HEK293 (cell line): ENCODE measurements at regions not wholly inside any gene's neighbourhood (a gene's known extent, or its start where the extent isn't known, plus 50 kb on each side); places are given as distances from the start of the nearest gene placed in this dataset.

ENCODE experiments used
- CTCF ChIA-PET: fragments of 350-600 bp; formaldehyde crosslinking; extraction: SDS; loops from one replicate; lab custom pipeline; 2021; ENCODE audit warnings: antibody characterized with exemption; lab: Yijun Ruan, JAX
- POLR2A ChIA-PET: fragments of 300-600 bp; formaldehyde crosslinking; extraction: SDS; loops from one replicate; lab custom pipeline; 2020; ENCODE audit warnings: antibody characterized with exemption, inconsistent platforms; lab: Yijun Ruan, JAX
- H3K27ac ChIP-seq: fragments of 200-500 bp; sonication (Bioruptor generic); 2 replicates; pipeline ENCODE4 v1.5.1; 2014; ENCODE audit warnings: low read depth, low read length, control low read depth, inconsistent platforms; ENCODE audit errors: extremely low read depth
- H3K36me3 ChIP-seq, 2 experiments: fragments of 200-500 bp in 1 of 2; sonication (Bioruptor generic) in 1 of 2; 1 replicate in 1 of 2; 2 replicates in 1 of 2; pipeline ENCODE4 v1.5.1; 2014 to 2017; ENCODE audit warnings: inconsistent platforms in 2 of 2, low read length in 2 of 2; ENCODE audit not compliant: control insufficient read depth in 2 of 2, insufficient read depth in 1 of 2
- H3K4me1 ChIP-seq: fragments of 200-500 bp; sonication (Bioruptor generic); 2 replicates; pipeline ENCODE4 v1.5.1; 2014; ENCODE audit warnings: mild to moderate bottlenecking, low read length, inconsistent platforms; ENCODE audit not compliant: control insufficient read depth, insufficient read depth
- H3K4me3 ChIP-seq: 2 replicates; pipeline ENCODE4 v1.5.1; 2011; ENCODE audit warnings: low read depth, mild to moderate bottlenecking, control low read depth, low read length, moderate library complexity
- H3K9me3 ChIP-seq: fragments of 200-500 bp; sonication (Bioruptor generic); 2 replicates; pipeline ENCODE4 v1.5.1; 2014; ENCODE audit warnings: low read depth, low read length, inconsistent platforms; ENCODE audit not compliant: control insufficient read depth, insufficient read depth
- EGR2 ChIP-seq: fragments of 450-650 bp; formaldehyde crosslinking; IDR thresholded peaks from 2 replicates; pipeline ENCODE4 v1.5.1; 2016; ENCODE audit warnings: low read depth, missing biosample characterization, missing genetic modification characterization
- IKZF3 ChIP-seq: fragments of 450-650 bp; IDR thresholded peaks from 2 replicates; pipeline ENCODE4 v1.5.0; 2018; ENCODE audit warnings: missing biosample characterization, mild to moderate bottlenecking, missing genetic modification characterization, moderate library complexity
- MEIS1 ChIP-seq: sonication (generic); formaldehyde crosslinking; IDR thresholded peaks from 2 replicates; pipeline ENCODE4 v1.8.1; 2022; ENCODE audit warnings: missing genetic modification reagents, mild to moderate bottlenecking, borderline replicate concordance
- OVOL3 ChIP-seq: fragments of 450-650 bp; formaldehyde crosslinking; IDR thresholded peaks from 2 replicates; pipeline ENCODE4 v1.5.1; 2016; ENCODE audit warnings: missing biosample characterization, missing genetic modification characterization
- SCRT1 ChIP-seq: fragments of 450-650 bp; formaldehyde crosslinking; IDR thresholded peaks from 2 replicates; pipeline ENCODE4 v1.5.1; 2016; ENCODE audit warnings: missing biosample characterization, missing genetic modification characterization, borderline replicate concordance
- SETDB1 ChIP-seq: IDR thresholded peaks from one replicate; pipeline ENCODE4 v1.6.1; 2017; ENCODE audit warnings: mild to moderate bottlenecking, low read length, moderate library complexity, mixed read lengths; ENCODE audit not compliant: insufficient read length
- TCF7L2 ChIP-seq: IDR thresholded peaks from 2 replicates; pipeline ENCODE4 v1.6.1; 2011; ENCODE audit warnings: low read depth, mild to moderate bottlenecking, inconsistent platforms, low read length, moderate library complexity, borderline replicate concordance
- ZBTB1 ChIP-seq: fragments of 450-650 bp; formaldehyde crosslinking; IDR thresholded peaks from 2 replicates; pipeline ENCODE4 v1.5.1; 2016; ENCODE audit warnings: missing biosample characterization, missing genetic modification characterization
- ZBTB48 ChIP-seq: fragments of 450-650 bp; formaldehyde crosslinking; IDR thresholded peaks from 2 replicates; pipeline ENCODE4 v1.5.1; 2016; ENCODE audit warnings: missing biosample characterization, missing genetic modification characterization
- ZBTB7A ChIP-seq: fragments of 450-650 bp; formaldehyde crosslinking; IDR thresholded peaks from 2 replicates; pipeline ENCODE4 v1.5.1; 2016; ENCODE audit warnings: low read depth, missing biosample characterization, missing genetic modification characterization
- ZFHX2 ChIP-seq: fragments of 450-650 bp; formaldehyde crosslinking; conservative IDR thresholded peaks from 2 replicates; pipeline ENCODE4 v1.5.1; 2016; ENCODE audit warnings: missing biosample characterization, missing genetic modification characterization
- ZNF184 ChIP-seq: fragments of 450-650 bp; IDR thresholded peaks from 2 replicates; pipeline ENCODE4 v1.5.1; 2018; ENCODE audit warnings: missing biosample characterization, mild to moderate bottlenecking, missing genetic modification characterization
- ZNF2 ChIP-seq: fragments of 450-650 bp; formaldehyde crosslinking; IDR thresholded peaks from 2 replicates; pipeline ENCODE4 v1.5.1; 2016; ENCODE audit warnings: missing biosample characterization, missing genetic modification characterization
- ZNF311 ChIP-seq: fragments of 450-650 bp; formaldehyde crosslinking; IDR thresholded peaks from 2 replicates; pipeline ENCODE4 v1.5.1; 2017; ENCODE audit warnings: missing biosample characterization, missing genetic modification characterization, borderline replicate concordance
- ZNF350 ChIP-seq: fragments of 450-650 bp; formaldehyde crosslinking; IDR thresholded peaks from 2 replicates; pipeline ENCODE4 v1.5.0; 2017; ENCODE audit warnings: missing biosample characterization, mild to moderate bottlenecking, missing genetic modification characterization
- ZNF529 ChIP-seq: fragments of 450-650 bp; formaldehyde crosslinking; IDR thresholded peaks from 2 replicates; pipeline ENCODE4 v1.5.1; 2017; ENCODE audit warnings: missing genetic modification characterization, missing biosample characterization; ENCODE audit not compliant: insufficient replicate concordance
- ZNF548 ChIP-seq: fragments of 450-650 bp; formaldehyde crosslinking; IDR thresholded peaks from 2 replicates; pipeline ENCODE4 v1.5.1; 2016; ENCODE audit warnings: missing biosample characterization, missing genetic modification characterization
- ZNF560 ChIP-seq: fragments of 450-650 bp; formaldehyde crosslinking; IDR thresholded peaks from 2 replicates; pipeline ENCODE4 v1.5.1; 2017; ENCODE audit warnings: missing biosample characterization, missing genetic modification characterization, borderline replicate concordance
- ZNF610 ChIP-seq: fragments of 450-650 bp; formaldehyde crosslinking; IDR thresholded peaks from 2 replicates; pipeline ENCODE4 v1.5.1; 2016; ENCODE audit warnings: missing biosample characterization, missing genetic modification characterization, borderline replicate concordance
- ZNF624 ChIP-seq: fragments of 450-650 bp; formaldehyde crosslinking; IDR thresholded peaks from 2 replicates; pipeline ENCODE4 v1.5.1; 2017; ENCODE audit warnings: missing biosample characterization, missing genetic modification characterization
- ZNF664 ChIP-seq: fragments of 450-650 bp; formaldehyde crosslinking; IDR thresholded peaks from 2 replicates; pipeline ENCODE4 v1.5.1; 2016; ENCODE audit warnings: missing biosample characterization, missing genetic modification characterization
- ZNF792 ChIP-seq: fragments of 450-650 bp; formaldehyde crosslinking; IDR thresholded peaks from 2 replicates; pipeline ENCODE4 v1.5.1; 2016; ENCODE audit warnings: missing biosample characterization, missing genetic modification characterization
- ZNF837 ChIP-seq: fragments of 450-650 bp; formaldehyde crosslinking; IDR thresholded peaks from 2 replicates; pipeline ENCODE4 v1.5.1; 2016; ENCODE audit warnings: missing biosample characterization, missing genetic modification characterization
- TF ChIP-seq, protein P1 (sequence below): sonication (generic); formaldehyde crosslinking; IDR thresholded peaks from 2 replicates; pipeline ENCODE4 v1.8.1; 2022; ENCODE audit warnings: mild to moderate bottlenecking, moderate library complexity, missing genetic modification reagents
- TF ChIP-seq, protein P2 (sequence below): fragments of 450-650 bp; formaldehyde crosslinking; IDR thresholded peaks from 2 replicates; pipeline ENCODE4 v1.5.1; 2016; ENCODE audit warnings: missing biosample characterization, missing genetic modification characterization
- TF ChIP-seq, protein P3 (sequence below): fragments of 450-650 bp; formaldehyde crosslinking; IDR thresholded peaks from 2 replicates; pipeline ENCODE4 v1.5.1; 2016; ENCODE audit warnings: missing biosample characterization, missing genetic modification characterization, borderline replicate concordance

DNA sequence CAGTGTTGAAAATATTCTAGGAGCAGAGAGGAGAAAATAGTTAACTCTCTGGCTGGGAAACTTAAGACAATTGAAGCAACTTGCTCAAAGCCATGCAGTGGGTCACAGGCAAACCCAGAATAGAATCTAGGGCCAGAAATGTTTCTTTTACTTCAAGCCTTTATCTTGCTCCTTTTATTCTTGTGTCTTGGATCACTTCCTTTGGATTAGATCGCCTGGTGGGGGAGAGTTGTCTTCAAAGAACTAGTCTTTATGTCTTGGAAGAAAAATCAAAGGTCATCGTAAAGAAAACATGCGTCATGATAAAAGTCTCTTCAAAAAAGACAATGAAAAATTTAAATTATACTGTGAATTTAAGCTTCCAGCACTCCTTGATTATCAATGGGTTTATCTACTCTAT lies 493.6 kb upstream of the USP24 start:
- Histone ChIP-seq H3K4me1 (no peaks in the 10 kb centered on the region; the same call in 1 of the 2 replicates), H3K4me3 (no peak overlapping the region), H3K27ac (no peak overlapping the region), H3K36me3 (no peaks in the 10 kb centered on the region), H3K9me3 (no peaks in the 10 kb centered on the region)
- TF ChIP-seq TCF7L2, result peak; percentile 69; the same call in 1 of the 2 replicates
- no peak for TF ChIP-seq MEIS1 (CRISPR knock-in tag)
- POLR2A ChIA-PET, result no interaction called here
- CTCF ChIA-PET, result interaction anchor here (1.3 to 1.4 kb wide), 2 partner anchors 10 to 333 kb away, joined by 3 to 6 read pairs; no protein-coding TSS in a partner anchor

DNA sequence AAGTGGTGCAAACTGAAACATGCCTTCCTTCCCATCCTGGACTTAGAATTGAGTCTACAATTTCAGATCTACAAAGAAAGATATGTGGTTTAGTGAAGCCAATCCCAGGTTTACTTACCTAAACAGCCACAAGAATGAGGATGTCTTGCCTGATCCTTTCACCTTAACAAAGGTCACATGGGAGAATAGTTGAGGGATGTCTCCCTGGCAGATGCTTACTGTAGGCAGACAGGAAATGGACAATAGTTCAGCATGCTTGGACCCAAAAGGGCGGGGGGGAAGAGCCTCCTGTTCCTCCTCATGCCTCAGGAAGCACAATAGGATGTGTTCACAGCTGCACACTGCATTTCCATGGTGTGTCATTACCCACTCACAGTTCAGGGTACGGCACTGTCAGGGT lies 492.7 kb upstream of the USP24 start:
- Histone ChIP-seq H3K9me3 (no peaks in the 10 kb centered on the region), H3K4me3 (no peak overlapping the region), H3K27ac (no peak overlapping the region), H3K4me1 (no peaks in the 10 kb centered on the region; the same call in 1 of the 2 replicates), H3K36me3 (no peaks in the 10 kb centered on the region)
- ChIA-PET CTCF (no interaction called here), POLR2A (no interaction called here)
- TF ChIP-seq ZNF350 (no peak), IKZF3 (tag by site-specific recombination) (no peak), SCRT1 (tag by site-specific recombination) (no peak), ZNF311 (tag by site-specific recombination) (no peak), ZBTB1 (tag by site-specific recombination) (no peak), ZNF837 (tag by site-specific recombination) (no peak), ZNF548 (no peak), ZFHX2 (tag by site-specific recombination) (no peak), ZNF792 (tag by site-specific recombination) (no peak), ZNF664 (tag by site-specific recombination) (no peak), ZBTB7A (tag by site-specific recombination) (no peak), ZNF560 (tag by site-specific recombination) (no peak), ZNF529 (tag by site-specific recombination) (no peak), ZNF610 (tag by site-specific recombination) (no peak), EGR2 (tag by site-specific recombination) (no peak)
- TF ChIP-seq, protein P1, sequence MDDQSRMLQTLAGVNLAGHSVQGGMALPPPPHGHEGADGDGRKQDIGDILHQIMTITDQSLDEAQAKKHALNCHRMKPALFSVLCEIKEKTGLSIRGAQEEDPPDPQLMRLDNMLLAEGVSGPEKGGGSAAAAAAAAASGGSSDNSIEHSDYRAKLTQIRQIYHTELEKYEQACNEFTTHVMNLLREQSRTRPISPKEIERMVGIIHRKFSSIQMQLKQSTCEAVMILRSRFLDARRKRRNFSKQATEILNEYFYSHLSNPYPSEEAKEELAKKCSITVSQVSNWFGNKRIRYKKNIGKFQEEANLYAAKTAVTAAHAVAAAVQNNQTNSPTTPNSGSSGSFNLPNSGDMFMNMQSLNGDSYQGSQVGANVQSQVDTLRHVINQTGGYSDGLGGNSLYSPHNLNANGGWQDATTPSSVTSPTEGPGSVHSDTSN (CRISPR knock-in tag), result no peak

DNA sequence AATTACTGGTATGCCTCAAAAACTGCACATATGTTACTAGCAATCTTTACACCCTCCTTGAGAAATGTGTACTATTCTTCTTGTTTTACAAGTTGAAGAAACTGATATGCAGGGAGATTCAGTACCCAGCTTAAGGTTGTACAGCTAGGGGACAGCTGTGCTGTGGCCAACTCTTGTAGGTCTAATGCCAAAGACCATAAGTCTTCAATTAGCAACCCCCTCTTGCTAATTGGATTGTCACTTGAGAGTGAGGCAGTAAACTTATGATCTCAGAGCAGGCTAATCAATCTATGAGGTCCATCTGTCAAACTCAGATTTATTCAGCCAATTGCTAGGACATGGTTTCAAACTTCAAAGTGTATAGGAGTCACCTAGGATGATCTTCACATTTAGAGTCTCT lies 492.0 kb upstream of the USP24 start:
- Histone ChIP-seq H3K27ac (no peak overlapping the region), H3K4me3 (no peak overlapping the region), H3K4me1 (no peaks in the 10 kb centered on the region; the same call in 1 of the 2 replicates), H3K9me3 (no peaks in the 10 kb centered on the region), H3K36me3 (no peaks in the 10 kb centered on the region)
- POLR2A ChIA-PET, result no interaction called here
- CTCF ChIA-PET, result no interaction called here
- TF ChIP-seq ZNF184 (no peak), ZNF2 (no peak), ZNF548 (no peak), ZNF624 (tag by site-specific recombination) (no peak), OVOL3 (no peak), SETDB1 (no peak), ZBTB48 (no peak)
- TF ChIP-seq, protein P2, sequence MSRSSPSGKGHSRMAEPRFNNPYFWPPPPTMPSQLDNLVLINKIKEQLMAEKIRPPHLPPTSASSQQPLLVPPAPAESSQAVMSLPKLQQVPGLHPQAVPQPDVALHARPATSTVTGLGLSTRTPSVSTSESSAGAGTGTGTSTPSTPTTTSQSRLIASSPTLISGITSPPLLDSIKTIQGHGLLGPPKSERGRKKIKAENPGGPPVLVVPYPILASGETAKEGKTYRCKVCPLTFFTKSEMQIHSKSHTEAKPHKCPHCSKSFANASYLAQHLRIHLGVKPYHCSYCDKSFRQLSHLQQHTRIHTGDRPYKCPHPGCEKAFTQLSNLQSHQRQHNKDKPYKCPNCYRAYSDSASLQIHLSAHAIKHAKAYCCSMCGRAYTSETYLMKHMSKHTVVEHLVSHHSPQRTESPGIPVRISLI (tag by site-specific recombination), result no peak
- TF ChIP-seq, protein P1 (CRISPR knock-in tag), result no peak
- TF ChIP-seq, protein P3, sequence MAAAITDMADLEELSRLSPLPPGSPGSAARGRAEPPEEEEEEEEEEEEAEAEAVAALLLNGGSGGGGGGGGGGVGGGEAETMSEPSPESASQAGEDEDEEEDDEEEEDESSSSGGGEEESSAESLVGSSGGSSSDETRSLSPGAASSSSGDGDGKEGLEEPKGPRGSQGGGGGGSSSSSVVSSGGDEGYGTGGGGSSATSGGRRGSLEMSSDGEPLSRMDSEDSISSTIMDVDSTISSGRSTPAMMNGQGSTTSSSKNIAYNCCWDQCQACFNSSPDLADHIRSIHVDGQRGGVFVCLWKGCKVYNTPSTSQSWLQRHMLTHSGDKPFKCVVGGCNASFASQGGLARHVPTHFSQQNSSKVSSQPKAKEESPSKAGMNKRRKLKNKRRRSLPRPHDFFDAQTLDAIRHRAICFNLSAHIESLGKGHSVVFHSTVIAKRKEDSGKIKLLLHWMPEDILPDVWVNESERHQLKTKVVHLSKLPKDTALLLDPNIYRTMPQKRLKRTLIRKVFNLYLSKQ (tag by site-specific recombination), result no peak
